ENCODE measurements at regions not wholly inside any gene's neighbourhood (a gene's known extent, or its start where the extent isn't known, plus 50 kb on each side); places are given as distances from the start of the nearest gene placed in this dataset.

DNA sequence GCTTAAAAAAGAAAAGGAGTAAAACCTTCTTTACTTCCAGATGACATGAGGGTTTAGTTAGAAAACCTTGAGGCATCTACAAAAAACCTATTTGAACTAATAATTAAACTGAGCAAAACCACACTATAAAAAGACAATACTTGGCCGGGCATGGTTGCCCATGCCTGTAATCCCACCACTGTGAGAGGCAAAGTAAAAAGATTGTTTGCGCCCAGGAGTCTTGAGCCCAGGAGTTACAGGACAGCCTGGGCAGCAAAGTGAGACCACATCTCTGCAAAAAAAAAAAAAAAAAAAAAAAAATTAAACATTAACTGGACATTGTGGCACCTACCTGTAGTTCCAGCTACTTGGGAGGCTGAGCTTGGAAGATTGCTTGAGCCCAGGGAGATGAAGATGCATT, 502.8 kb upstream of the LRRTM4 start:
- H3K9ac ChIP-seq (ENCODE audit: low read depth, low read length, poor library complexity): no peak overlapping the region
- H3K4me3 ChIP-seq (ENCODE audit: low read length in 2 of 2): no peak overlapping the region
- H3K27me3 ChIP-seq (ENCODE audit: control insufficient read depth in 3 of 3, insufficient read depth in 3 of 3, low read depth in 1 of 3, low read length in 3 of 3): no peaks in the 10 kb centered on the region
- H3K36me3 ChIP-seq (replicated peaks in 1 of 2; ENCODE audit: control insufficient read depth in 2 of 2, insufficient read depth in 2 of 2, low read length in 2 of 2): peaks cover 0 to 3% of the 10 kb centered on the region in 2 donors
- no peak overlapping the region for H4K91ac ChIP-seq (ENCODE audit: low read depth, low read length, poor library complexity)
- no peak overlapping the region for H4K8ac ChIP-seq (ENCODE audit: low read depth, low read length)
- no peak overlapping the region for H3K23ac ChIP-seq (ENCODE audit: low read depth, low read length, poor library complexity)
- WGBS, 2 donors (ENCODE audit: extremely low coverage in 2 of 2, insufficient read length in 2 of 2, insufficient replicate concordance in 1 of 2): no CpG with 5 or more reads among the region's 2 CpGs
- H2BK120ac ChIP-seq (ENCODE audit: low read depth, low read length): no peak overlapping the region
- H2AK5ac ChIP-seq (ENCODE audit: low read depth, low read length): no peak overlapping the region
- peaks cover 4 to 8% of the 10 kb centered on the region in 2 donors for H3K9me3 ChIP-seq (replicated peaks in 1 of 2; ENCODE audit: control insufficient read depth in 2 of 2, insufficient read depth in 1 of 2, low read depth in 1 of 2, low read length in 2 of 2)
- no peak for DNase-seq (ENCODE audit: low spot score)
- no peaks in the 10 kb centered on the region for H3K79me1 ChIP-seq (ENCODE audit: low read depth, low read length)
- H3K27ac ChIP-seq (replicated peaks; ENCODE audit: low read length): no peak overlapping the region
- no peak overlapping the region for H2BK12ac ChIP-seq (ENCODE audit: low read length)
- H3K4ac ChIP-seq (ENCODE audit: low read length): no peak overlapping the region
- no peak overlapping the region for H3K4me2 ChIP-seq (ENCODE audit: insufficient read depth, low read length, poor library complexity, severe bottlenecking)
- no peak overlapping the region for H2AFZ ChIP-seq (ENCODE audit: low read length)
- H3K14ac ChIP-seq (ENCODE audit: low read length): no peak overlapping the region
- no peaks in the 10 kb centered on the region for H3K4me1 ChIP-seq (ENCODE audit: control insufficient read depth in 2 of 2, insufficient read depth in 1 of 2, low read depth in 1 of 2, low read length in 2 of 2)
- H3K18ac ChIP-seq (ENCODE audit: low read length): no peak overlapping the region
- no peak overlapping the region for H2BK5ac ChIP-seq (ENCODE audit: low read length)
- no peak overlapping the region for H2BK15ac ChIP-seq (ENCODE audit: low read length)

DNA sequence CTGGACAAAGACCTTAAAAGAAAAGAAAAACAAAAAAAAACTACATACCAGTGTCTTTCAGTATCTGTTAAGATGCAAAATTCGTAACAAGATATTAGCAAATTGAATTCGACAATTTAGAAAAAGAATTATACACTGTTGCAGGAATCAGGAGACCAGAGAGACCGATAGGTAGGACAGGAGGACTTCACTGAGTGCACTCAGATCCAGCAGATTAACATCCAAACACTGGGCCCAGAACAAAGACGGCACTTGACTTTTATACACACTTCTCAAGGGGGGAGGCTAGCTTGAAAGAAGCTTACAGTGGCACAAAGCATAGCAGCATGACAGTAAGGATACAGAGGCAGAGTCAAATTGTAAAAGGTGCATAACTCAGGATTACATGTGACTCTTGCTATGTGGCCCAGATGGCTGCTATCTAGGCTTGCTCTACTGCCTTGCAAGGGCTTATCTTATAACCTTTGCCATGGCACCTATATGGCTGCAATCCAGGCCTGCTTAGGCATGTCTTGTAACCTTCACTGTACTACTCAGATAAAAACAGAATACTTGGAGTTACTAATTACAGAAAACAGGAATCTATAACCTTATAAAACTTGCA, 507.3 kb upstream of the LRRTM4 start:
- Histone ChIP-seq H2AK5ac (ENCODE audit: low read depth, low read length) (no peak overlapping the region), H3K18ac (ENCODE audit: low read length) (no peak overlapping the region), H2AFZ (ENCODE audit: low read length) (no peak overlapping the region), H2BK120ac (ENCODE audit: low read depth, low read length) (no peak overlapping the region), H3K4me1 (ENCODE audit: control insufficient read depth in 2 of 2, insufficient read depth in 1 of 2, low read depth in 1 of 2, low read length in 2 of 2) (no peaks in the 10 kb centered on the region), H3K36me3 (replicated peaks in 1 of 2; ENCODE audit: control insufficient read depth in 2 of 2, insufficient read depth in 2 of 2, low read length in 2 of 2) (peaks cover 0 to 2% of the 10 kb centered on the region in 2 donors), H3K9ac (ENCODE audit: low read depth, low read length, poor library complexity) (no peak overlapping the region), H4K91ac (ENCODE audit: low read depth, low read length, poor library complexity) (no peak overlapping the region), H3K4ac (ENCODE audit: low read length) (no peak overlapping the region), H3K14ac (ENCODE audit: low read length) (no peak overlapping the region), H4K8ac (ENCODE audit: low read depth, low read length) (no peak overlapping the region), H2BK12ac (ENCODE audit: low read length) (no peak overlapping the region), H2BK15ac (ENCODE audit: low read length) (no peak overlapping the region), H3K23ac (ENCODE audit: low read depth, low read length, poor library complexity) (no peak overlapping the region), H3K79me1 (ENCODE audit: low read depth, low read length) (no peaks in the 10 kb centered on the region), H3K4me2 (ENCODE audit: insufficient read depth, low read length, poor library complexity, severe bottlenecking) (no peak overlapping the region), H3K27ac (replicated peaks; ENCODE audit: low read length) (no peak overlapping the region), H3K27me3 (ENCODE audit: control insufficient read depth in 3 of 3, insufficient read depth in 3 of 3, low read depth in 1 of 3, low read length in 3 of 3) (no peaks in the 10 kb centered on the region), H3K4me3 (ENCODE audit: low read length in 2 of 2) (no peak overlapping the region), H2BK5ac (ENCODE audit: low read length) (no peak overlapping the region), H3K9me3 (replicated peaks in 1 of 2; ENCODE audit: control insufficient read depth in 2 of 2, insufficient read depth in 1 of 2, low read depth in 1 of 2, low read length in 2 of 2) (peaks cover 4% of the 10 kb centered on the region in 2 donors)
- WGBS, 2 donors (ENCODE audit: extremely low coverage in 2 of 2, insufficient read length in 2 of 2, insufficient replicate concordance in 1 of 2): no CpG with 5 or more reads among the region's 4 CpGs
- no peak for DNase-seq (ENCODE audit: low spot score)

DNA sequence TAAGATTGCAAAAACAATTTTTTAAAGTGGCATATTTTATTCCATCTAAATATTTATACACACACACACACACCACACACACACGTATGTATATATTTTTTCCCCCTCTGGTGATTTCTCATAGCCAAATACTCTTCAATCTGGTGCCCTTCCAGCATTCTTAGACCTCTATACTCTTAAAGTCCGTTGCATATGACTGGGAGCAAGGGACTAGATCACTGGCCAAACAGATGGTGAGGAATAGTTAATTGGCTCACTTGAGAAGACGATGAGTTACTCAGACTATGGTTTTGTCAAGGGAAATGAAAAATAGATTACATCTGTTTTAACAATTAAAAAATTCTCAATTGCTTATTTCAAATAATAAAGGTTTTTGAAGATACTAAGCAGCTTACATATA, 512.5 kb upstream of the LRRTM4 start:
- Histone ChIP-seq H3K14ac (ENCODE audit: low read length) (no peak overlapping the region), H4K91ac (ENCODE audit: low read depth, low read length, poor library complexity) (no peak overlapping the region)

DNA sequence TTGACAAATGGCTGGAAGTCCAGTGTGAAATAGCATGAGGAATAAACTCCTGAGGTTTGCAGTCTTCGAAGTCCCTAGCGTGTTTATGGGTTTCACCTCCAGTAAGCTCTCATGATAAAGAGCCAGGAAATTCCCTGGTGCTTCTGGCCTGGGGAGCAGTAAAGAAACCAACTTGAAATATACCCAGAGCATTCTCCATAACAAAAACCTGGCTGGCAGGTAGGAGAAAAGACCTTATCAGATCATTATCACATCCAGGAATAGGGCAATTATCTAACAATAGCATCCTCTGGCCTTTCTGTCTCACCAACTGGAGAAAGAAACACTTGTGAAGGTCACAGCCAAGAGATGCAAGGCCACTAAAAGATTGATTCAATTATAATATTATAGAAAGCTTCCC, 513.6 kb upstream of the LRRTM4 start:
- H4K8ac ChIP-seq (ENCODE audit: low read depth, low read length): no peak overlapping the region
- H3K4ac ChIP-seq (ENCODE audit: low read length): no peak overlapping the region
- H3K9me3 ChIP-seq (replicated peaks in 1 of 2; ENCODE audit: control insufficient read depth in 2 of 2, insufficient read depth in 1 of 2, low read depth in 1 of 2, low read length in 2 of 2): no peaks in the 10 kb centered on the region
- no peaks in the 10 kb centered on the region for H3K27me3 ChIP-seq (ENCODE audit: control insufficient read depth in 3 of 3, insufficient read depth in 3 of 3, low read depth in 1 of 3, low read length in 3 of 3)
- H3K14ac ChIP-seq (ENCODE audit: low read length): no peak overlapping the region
- no peak overlapping the region for H2BK15ac ChIP-seq (ENCODE audit: low read length)
- H2BK12ac ChIP-seq (ENCODE audit: low read length): no peak overlapping the region
- H4K91ac ChIP-seq (ENCODE audit: low read depth, low read length, poor library complexity): no peak overlapping the region
- no peak overlapping the region for H3K4me3 ChIP-seq (ENCODE audit: low read length in 2 of 2)
- no peaks in the 10 kb centered on the region for H3K36me3 ChIP-seq (replicated peaks in 1 of 2; ENCODE audit: control insufficient read depth in 2 of 2, insufficient read depth in 2 of 2, low read length in 2 of 2)
- no peak overlapping the region for H2BK120ac ChIP-seq (ENCODE audit: low read depth, low read length)
- no peaks in the 10 kb centered on the region for H3K79me1 ChIP-seq (ENCODE audit: low read depth, low read length)
- DNase-seq (ENCODE audit: low spot score): no peak
- no peak overlapping the region for H2AK5ac ChIP-seq (ENCODE audit: low read depth, low read length)
- H2BK5ac ChIP-seq (ENCODE audit: low read length): no peak overlapping the region
- no peak overlapping the region for H3K18ac ChIP-seq (ENCODE audit: low read length)
- no CpG with 5 or more reads among the region's 2 CpGs for WGBS, 2 donors (ENCODE audit: extremely low coverage in 2 of 2, insufficient read length in 2 of 2, insufficient replicate concordance in 1 of 2)
- no peak overlapping the region for H3K4me2 ChIP-seq (ENCODE audit: insufficient read depth, low read length, poor library complexity, severe bottlenecking)
- no peak overlapping the region for H3K23ac ChIP-seq (ENCODE audit: low read depth, low read length, poor library complexity)
- H3K4me1 ChIP-seq (ENCODE audit: control insufficient read depth in 2 of 2, insufficient read depth in 1 of 2, low read depth in 1 of 2, low read length in 2 of 2): no peaks in the 10 kb centered on the region
- no peak overlapping the region for H3K27ac ChIP-seq (replicated peaks; ENCODE audit: low read length)
- H3K9ac ChIP-seq (ENCODE audit: low read depth, low read length, poor library complexity): no peak overlapping the region
- H2AFZ ChIP-seq (ENCODE audit: low read length): no peak overlapping the region

More for the DNA sequence above, 512.5 kb upstream of the LRRTM4 start:
- Histone ChIP-seq H2BK5ac (ENCODE audit: low read length) (no peak overlapping the region), H2AFZ (ENCODE audit: low read length) (no peak overlapping the region), H3K27me3 (ENCODE audit: control insufficient read depth in 3 of 3, insufficient read depth in 3 of 3, low read depth in 1 of 3, low read length in 3 of 3) (no peaks in the 10 kb centered on the region), H4K8ac (ENCODE audit: low read depth, low read length) (no peak overlapping the region), H2BK12ac (ENCODE audit: low read length) (no peak overlapping the region), H2AK5ac (ENCODE audit: low read depth, low read length) (no peak overlapping the region), H3K4me2 (ENCODE audit: insufficient read depth, low read length, poor library complexity, severe bottlenecking) (no peak overlapping the region), H2BK15ac (ENCODE audit: low read length) (no peak overlapping the region), H3K9me3 (replicated peaks in 1 of 2; ENCODE audit: control insufficient read depth in 2 of 2, insufficient read depth in 1 of 2, low read depth in 1 of 2, low read length in 2 of 2) (peaks cover 0 to under 1% of the 10 kb centered on the region in 2 donors), H3K4me3 (ENCODE audit: low read length in 2 of 2) (no peak overlapping the region), H3K27ac (replicated peaks; ENCODE audit: low read length) (no peak overlapping the region), H3K79me1 (ENCODE audit: low read depth, low read length) (no peaks in the 10 kb centered on the region), H3K4ac (ENCODE audit: low read length) (no peak overlapping the region), H3K9ac (ENCODE audit: low read depth, low read length, poor library complexity) (no peak overlapping the region), H3K23ac (ENCODE audit: low read depth, low read length, poor library complexity) (no peak overlapping the region), H3K18ac (ENCODE audit: low read length) (no peak overlapping the region), H2BK120ac (ENCODE audit: low read depth, low read length) (no peak overlapping the region), H3K36me3 (replicated peaks in 1 of 2; ENCODE audit: control insufficient read depth in 2 of 2, insufficient read depth in 2 of 2, low read length in 2 of 2) (no peaks in the 10 kb centered on the region), H3K4me1 (ENCODE audit: control insufficient read depth in 2 of 2, insufficient read depth in 1 of 2, low read depth in 1 of 2, low read length in 2 of 2) (no peaks in the 10 kb centered on the region)
- no peak for DNase-seq (ENCODE audit: low spot score)
- WGBS, 2 donors (ENCODE audit: extremely low coverage in 2 of 2, insufficient read length in 2 of 2, insufficient replicate concordance in 1 of 2): no CpG with 5 or more reads among the region's 3 CpGs
